ENCODE measurements at regions not wholly inside any gene's neighbourhood (a gene's known extent, or its start where the extent isn't known, plus 50 kb on each side); places are given as distances from the start of the nearest gene placed in this dataset.
"Not testable (repeated sequence)": the region's sequence is repeated elsewhere in the genome, so short reads cannot be mapped to it uniquely, and the experiment has no call there.

DNA sequence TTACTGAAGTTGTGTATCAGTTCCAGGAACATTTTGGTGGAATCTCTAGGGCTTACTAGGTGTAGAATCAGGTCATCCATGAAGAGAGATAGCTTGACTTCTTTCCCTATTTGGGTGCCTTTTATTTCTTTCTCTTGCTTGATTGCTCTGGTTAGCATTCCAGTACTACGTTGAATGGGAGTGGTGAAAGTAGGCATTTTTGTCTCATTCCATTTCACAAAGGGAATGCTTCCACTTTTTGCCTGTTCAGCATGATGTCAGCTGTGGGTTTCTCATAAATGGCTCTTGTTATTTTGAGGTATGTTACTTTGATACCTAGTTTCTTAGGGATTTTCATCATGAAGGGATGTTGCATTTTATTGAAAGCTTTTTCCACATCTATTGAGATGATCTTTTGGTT, 195.3 kb downstream of the MOXD1 start:
- DNase-seq = no peak
- no peak for ATAC-seq
- intact Hi-C loops (cut with micrococcal nuclease) = no loop called here

DNA sequence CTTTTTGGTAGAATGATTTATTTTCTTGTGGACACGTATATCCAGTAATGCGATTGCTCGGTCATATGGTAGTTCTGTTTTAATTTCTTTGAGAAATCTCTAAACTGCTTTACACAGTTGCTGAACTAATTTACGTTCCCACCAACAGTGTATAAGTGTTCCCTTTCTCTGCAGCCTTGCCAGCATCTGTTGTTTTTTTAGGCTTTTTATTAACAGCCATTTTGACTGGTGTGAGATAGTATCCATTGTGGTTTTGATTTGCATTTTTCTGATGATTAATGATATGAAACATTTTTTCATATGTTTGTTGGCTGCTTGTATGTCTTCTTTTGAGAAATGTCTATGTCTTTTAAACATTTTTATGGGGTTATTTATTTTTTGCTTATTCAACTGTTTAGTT, 196.7 kb downstream of the MOXD1 start:
- ATAC-seq = no peak
- intact Hi-C loops (cut with micrococcal nuclease) = no loop called here
- no peak for DNase-seq

DNA sequence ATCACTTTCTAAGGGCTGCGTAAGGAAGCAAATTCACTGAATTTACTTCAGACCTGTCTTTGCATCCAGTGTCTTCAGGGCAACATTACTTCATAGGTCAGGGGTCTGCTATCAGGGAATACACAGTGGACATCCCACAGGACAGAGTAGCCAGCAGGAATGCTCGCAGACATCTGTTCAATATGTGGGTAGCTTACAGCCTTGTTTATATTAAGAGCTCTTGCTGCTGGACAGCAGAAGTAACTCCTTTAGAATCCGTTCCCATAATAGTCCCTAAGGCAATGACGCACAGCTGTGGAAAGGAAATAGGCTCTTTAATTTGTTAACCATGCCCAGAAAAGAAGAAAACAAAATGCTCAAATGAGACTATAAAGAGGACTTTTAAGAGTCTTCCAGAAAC, 198.7 kb downstream of the MOXD1 start:
- ATAC-seq (peak; percentile 97), DNase-seq (no peak)
- intact Hi-C loops (cut with micrococcal nuclease) = no loop called here

DNA sequence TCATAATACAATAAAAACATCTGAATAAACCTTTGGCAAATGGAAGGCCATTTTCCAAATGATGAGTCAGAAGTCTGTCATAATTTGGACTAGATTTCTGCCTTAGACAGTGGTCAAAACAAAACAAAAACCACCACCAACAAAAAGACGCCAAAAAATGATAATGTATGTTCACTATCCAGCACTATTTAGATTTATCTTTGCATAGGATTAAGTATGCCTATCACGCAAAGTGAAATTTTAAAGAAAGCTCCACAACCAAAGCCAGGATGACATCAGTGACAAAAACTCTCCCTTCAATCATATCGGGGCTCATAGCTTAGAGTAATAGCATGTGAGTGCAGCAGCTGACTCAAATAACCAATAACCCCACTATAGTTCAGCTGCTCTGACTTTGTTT, 201.9 kb downstream of the MOXD1 start:
- ATAC-seq = no peak

DNA sequence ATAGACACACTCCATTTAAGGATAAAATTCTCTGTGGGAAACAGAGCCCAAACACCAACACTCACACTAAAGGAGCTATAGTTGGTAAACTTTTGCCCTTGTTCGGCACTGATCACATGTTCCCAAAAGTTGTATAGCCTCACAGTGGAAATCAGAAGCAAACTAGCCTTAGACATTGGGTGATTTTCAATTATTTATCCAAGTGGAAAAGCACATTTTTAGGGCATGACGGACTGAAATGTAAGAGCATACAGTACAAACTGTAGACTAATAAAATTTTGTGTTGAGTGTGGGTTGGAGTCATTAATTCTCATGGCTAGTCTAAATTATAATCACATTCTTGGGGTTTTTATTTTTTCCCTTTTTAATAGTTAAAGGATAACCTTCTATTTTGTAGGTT, 202.4 kb downstream of the MOXD1 start:
- DNase-seq (no peak), ATAC-seq (no peak)
- intact Hi-C loops (cut with micrococcal nuclease) = no loop called here

More for the DNA sequence above, 201.9 kb downstream of the MOXD1 start:
- intact Hi-C loops (cut with micrococcal nuclease) = no loop called here
- DNase-seq = no peak

DNA sequence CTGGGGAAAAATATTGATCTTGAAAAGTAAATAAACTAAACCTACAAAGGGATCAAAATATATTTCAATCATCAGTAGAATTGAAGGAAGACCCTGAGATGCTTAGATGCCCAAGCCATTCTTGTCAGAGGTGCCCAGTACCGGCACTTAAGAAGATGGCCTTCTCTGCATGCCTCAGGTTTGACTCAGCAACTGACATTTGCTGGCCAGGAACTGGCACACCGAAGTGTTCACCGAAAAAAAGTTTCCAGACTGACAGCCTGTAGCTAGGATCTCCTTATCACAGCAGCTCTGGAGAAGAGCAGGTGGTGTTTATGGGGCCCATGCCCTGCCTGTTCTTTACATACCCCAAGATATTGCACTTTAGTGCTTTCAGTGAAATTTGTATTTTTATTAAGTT, 203.2 kb downstream of the MOXD1 start:
- intact Hi-C loops (cut with micrococcal nuclease) = no loop called here
- DNase-seq = no peak
- ATAC-seq = no peak

DNA sequence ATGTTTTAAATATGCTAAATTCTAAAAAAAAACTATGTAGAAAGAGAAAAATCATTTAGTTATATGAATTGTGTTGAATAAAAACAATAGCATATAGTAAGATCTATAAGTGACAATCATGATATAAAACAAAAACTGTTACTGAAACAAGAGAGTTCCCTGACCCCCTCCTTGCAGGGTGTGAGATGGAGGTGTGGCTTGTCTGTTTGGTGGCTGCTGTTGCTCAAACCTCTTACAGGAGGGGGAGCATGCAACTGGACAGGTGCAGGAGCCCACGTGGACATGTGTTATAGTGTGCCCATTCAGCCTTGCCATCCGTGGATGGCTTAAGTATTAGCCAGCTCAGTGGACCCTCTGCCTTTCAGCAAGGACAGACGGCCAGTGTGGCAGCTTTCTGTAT, 206.7 kb downstream of the MOXD1 start:
- intact Hi-C loops (cut with micrococcal nuclease) = no loop called here
- ATAC-seq = no peak
- DNase-seq = no peak

DNA sequence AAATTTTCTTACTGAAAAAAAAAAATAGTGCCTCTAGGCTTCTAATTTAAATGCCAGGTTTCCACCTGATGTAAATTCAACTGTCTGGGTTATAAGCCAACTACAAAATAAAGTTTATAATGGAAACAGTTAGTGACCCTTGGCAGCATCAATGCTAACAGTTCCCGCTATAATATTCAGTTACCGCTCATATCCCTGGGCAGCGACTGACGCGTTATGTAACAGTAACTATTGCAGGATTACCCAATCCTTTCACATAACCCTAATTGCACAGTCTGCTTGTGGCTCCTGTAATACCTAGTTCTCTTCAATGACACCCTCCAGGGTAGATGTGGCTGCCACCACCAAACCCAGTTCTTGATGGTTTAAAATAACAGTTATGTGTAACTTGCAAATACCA, 208.6 kb downstream of the MOXD1 start:
- intact Hi-C loops (cut with micrococcal nuclease) = no loop called here
- no peak for DNase-seq
- ATAC-seq = no peak

DNA sequence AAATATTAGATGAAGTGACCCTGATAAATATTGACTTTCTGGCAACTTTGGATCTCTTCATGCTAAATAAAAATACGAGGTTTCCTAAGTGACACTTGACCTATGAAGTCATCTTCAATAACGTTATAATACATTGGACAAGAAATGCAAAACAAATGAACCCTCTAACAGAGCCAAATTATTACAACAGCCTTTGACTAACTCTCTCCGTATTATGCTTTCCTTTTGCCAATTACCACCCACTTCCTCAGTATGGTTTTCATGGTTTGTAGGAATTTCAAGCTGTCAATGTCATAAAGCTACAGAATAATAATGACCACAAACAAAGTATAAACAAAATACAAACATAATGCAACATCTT, 210.5 kb downstream of the MOXD1 start:
- intact Hi-C loops (cut with micrococcal nuclease) = no loop called here
- ATAC-seq (peak; percentile 74), DNase-seq (no peak)

DNA sequence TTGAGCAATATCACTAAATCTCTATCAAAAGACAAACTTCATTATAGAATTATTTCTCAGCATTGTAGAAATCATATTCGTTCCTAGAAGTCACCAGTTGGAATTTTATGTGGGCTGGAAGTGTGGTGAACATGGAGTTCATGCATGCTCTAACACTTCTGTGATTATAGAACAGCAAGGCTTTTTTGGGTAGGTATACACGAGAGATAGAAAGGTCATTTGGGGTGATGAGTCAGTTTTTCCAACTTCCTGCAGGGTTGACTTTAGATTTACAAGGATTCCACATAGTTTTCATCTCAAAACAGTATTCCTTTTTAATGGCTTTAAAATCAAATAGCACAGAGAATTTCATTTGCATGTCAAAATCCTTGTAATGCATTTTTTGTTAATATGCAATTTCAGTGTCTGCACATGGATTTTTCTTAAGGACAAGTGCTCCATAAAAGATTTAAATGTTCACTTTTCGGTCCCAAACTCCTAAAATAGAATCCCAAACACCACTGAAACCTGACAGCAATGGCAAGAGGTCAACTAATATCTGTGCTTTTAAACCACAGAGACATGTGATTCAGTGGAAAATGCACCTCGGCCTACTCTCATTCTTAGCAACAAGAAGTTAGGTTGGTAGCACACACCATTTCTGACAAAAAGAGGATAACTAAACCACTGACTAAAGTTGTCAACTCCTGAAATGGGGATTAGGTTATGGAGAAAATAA, 211.0 kb downstream of the MOXD1 start:
- intact Hi-C loops (cut with micrococcal nuclease) = no loop called here
- DNase-seq (no peak), ATAC-seq (peak; percentile 13)

DNA sequence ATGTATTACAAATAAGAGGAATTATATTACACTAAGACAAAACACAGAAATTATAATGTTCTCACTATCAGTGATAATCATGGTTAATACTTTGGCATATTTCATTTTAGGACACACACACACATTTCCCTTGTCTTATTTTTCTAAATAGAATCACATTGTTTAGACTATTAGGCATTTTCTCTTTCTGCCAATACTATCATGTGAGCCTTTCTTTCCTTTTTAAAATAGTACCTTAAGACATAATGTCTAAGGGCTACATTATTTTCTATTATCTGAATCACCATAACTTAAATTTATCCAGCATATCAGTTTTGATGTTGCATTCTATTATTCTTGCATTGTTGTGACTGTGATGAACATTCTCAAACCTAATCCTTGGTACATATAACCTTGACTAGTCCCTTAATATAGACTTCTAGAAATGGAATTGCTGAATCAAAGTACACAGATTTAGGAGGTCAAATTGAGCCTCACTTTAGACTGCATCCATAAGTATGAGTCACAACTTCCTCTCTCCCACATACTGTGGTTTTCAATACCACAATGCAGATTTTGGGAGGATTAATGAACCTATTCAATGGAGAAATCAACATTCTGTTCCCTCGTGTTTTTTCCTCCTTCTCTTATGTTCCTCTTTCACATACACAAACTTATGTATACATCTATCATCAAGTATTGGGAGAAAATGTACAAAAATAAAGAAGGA, 212.6 kb downstream of the MOXD1 start:
- ATAC-seq (no peak), DNase-seq (no peak)
- intact Hi-C loops (cut with micrococcal nuclease) = no loop called here

DNA sequence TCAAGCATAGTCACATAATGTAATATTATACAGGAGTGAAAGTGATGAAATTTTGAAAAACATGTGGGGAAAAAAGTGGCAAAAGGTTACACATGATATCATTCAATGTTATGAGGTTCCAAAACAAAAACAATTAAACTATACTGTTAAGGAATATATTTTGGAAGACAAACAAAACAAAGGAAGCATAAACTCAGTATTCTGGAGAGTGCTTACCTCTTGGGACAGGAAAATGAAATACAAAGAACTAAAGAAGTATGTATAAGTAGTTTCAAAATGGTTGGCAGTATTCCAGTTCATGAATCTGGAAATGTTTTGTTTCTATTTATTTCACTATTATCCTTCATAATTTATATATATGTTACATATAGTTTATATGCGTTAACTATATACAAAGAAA, 213.5 kb downstream of the MOXD1 start:
- ATAC-seq = no peak
- intact Hi-C loops (cut with micrococcal nuclease) = no loop called here
- no peak for DNase-seq

DNA sequence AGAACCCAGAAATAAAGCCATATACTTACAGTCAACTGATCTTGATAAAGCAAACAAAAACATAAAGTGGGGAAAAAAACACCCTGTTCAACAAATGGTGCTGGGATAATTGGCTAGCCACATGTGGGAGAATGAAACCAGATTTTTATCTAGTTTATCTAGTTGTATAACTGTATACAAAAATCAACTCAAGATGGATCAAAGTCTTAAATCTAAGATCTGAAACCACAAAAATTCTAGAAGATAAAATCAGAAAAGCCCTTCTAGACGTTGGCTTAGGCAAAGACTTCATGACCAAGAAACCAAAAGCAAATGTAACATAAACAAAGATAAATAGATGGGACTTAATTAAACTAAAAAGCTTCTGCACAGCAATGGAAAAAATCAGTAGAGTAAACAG, 216.3 kb downstream of the MOXD1 start:
- DNase-seq; intact Hi-C loops (cut with micrococcal nuclease); ATAC-seq: not testable (repeated sequence)

DNA sequence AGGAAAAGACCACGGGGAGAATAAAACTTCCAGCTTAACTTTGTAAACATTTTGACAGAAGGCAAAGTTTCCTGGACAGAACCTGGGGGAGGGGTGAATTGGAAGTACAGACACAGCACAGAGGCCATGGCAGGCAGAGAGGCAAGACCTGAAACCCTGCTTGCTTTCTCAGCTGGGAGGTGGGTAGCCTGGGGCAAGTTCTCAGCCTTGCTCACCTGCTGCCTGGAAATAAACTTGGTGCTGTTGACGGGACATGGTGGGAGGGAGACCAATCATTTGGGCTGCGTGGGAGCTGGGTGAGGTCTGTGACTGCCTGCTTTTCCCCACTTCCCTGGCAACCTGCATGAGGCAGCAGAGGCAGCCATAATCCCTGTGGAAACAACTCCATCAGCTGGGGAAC, 221.3 kb downstream of the MOXD1 start:
- DNase-seq = no peak
- no peak for ATAC-seq
- intact Hi-C loops (cut with micrococcal nuclease) = no loop called here

DNA sequence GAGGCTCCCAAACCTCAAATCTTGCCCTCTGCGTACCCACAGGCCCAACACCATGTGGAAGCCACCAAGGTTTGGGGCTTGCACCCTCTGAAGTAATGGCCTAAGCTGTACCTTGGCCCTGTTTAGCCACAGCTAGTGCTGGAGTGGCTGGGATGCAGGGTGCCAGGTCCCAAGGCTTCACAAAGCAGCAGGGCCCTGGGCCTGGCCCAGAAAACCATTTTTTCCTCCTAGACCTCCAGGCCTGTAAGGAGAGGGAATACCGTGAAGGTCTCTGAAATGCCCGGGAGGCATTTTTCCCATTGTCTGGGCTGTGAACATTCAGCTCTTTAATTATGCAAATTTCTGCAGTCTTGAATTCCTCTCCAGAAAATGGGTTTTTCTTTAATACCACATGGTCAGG, 223.7 kb upstream of the CCN2 start:
- DNase-seq (no peak), ATAC-seq (no peak)
- intact Hi-C loops (cut with micrococcal nuclease) = no loop called here

DNA sequence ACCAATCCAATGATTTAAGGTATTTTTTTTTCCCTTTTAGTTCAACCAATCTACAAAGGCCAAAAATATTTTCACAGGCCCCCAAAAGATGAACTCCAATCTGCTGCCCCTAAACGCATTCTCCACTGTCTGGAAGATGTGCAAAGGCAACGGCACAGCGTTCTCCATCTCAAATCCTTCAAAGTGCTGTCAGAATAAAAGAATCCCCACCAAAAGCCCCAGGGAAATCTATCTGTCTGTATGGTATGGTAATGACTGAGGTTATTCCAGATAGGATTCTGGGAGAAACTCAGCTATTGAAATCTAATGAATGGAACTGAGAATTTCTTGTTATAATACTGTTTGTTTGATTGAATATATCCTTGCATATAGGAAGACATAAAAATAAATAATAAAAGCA, 217.8 kb upstream of the CCN2 start:
- ATAC-seq = no peak
- intact Hi-C loops (cut with micrococcal nuclease) = no loop called here
- DNase-seq = no peak

DNA sequence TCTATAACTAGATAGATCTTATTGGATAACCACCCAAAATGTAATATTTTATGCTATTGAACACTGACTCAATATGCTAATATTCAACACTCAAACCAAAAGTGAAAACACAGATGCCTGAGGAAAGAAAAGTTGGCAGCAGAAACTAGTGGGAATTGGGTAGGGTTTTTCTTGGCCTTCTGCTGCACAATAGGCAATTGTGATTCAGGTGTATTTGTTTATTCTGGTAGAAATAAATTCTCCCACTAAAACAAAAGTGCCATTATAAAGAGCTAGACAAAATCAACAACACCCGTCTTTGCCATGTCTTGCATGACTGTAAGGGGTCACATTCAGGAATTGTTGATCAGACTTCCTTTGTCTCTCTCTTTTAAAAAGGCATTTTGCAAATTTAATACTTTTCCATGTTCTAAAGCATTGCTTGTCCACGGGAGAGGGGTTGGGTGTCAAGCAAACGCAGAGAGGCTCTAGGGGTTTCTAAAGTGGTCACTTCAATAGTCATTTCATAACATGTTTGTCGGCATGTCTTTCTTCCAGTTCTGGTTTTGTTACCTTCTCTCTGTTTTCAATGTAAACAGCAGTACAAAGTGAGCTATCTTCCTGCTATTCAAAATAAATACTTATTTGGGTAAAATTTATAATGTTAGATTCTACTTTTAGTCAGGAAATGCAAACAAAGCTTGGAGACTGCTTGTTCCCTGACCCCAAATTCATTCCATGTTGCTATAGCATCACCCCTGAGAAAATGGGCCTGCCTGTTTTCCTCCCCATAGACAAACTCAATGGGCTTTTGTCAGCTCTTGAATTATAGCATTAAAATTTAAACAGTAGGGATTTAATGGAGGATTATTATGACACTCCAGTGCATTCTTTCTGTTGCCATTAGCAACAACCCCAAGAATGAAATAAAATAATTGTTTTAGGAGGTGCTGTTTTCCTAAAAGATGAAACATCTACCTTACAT, 217.0 kb upstream of the CCN2 start:
- intact Hi-C loops (cut with micrococcal nuclease) = no loop called here
- no peak for ATAC-seq
- DNase-seq = no peak

DNA sequence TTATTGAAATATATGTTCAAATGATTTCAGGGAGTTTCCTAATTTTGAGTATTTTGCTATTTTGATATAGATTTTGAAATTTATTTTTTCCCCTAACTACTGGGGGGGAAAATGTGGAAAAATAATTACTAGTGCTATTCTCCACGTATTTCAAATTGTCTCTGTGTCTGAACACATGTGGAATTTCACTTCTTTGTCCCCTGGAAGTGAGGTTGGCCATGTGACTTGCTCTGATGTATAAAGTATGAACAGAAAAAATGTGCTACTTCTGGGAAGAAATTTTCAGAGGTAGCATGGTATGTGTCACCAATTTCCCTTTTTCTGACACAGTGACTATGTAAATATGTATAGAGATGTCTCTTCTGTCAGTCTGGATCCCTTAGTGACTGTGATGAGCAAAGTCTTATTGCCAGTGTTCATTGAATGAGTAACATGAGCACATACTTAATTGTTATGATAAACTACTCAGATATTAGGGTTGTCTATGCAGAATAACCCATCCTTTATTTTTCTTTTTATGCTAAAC, 215.4 kb upstream of the CCN2 start:
- intact Hi-C loops (cut with micrococcal nuclease) = no loop called here
- ATAC-seq (no peak), DNase-seq (no peak)

DNA sequence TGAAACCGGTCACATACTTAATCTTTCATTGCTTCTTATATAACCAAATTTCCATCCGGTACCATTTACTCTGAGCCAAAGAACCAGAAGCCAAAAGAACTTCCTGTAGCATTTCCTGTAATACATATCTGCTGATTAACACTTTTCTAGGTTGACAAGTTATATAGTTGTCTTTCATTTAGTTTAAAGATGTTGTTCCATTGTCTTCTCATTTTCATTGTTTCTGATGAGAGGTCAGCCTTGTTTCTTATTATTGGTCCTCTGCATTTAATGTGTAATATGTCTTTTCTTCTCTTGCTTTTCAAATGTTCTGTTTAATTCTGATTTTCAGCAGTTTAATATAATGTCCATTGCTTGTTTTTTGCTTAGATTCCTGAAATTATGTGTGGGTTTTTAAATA, 214.5 kb upstream of the CCN2 start:
- no peak for ATAC-seq
- no peak for DNase-seq
- intact Hi-C loops (cut with micrococcal nuclease) = no loop called here

DNA sequence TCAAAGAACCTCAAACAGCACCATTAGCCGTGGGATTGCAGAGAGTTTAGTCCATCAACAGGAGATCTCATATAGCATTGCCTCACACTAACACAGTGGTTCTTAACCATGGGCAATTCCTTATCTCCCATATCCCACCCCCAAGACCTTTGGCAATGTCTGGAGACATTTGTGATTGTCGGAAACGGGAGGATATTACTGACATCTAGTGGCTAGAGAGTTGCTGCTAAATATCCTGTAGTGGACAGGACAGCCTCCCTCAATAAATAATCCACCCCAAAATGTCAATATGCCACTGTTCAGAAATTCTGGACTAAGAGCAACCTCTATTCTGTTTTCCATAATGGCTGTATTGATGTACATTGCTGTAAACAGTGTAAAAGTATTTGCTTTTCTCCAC, 210.1 kb upstream of the CCN2 start:
- DNase-seq = no peak
- intact Hi-C loops (cut with micrococcal nuclease) = loop anchor here (5.0 kb wide), 1 partner anchor 239 kb away; no protein-coding TSS in a partner anchor
- ATAC-seq = peak; percentile 59
